ENCODE measurements at regions not wholly inside any gene's neighbourhood (a gene's known extent, or its start where the extent isn't known, plus 50 kb on each side); places are given as distances from the start of the nearest gene placed in this dataset.
"Not testable (repeated sequence)": the region's sequence is repeated elsewhere in the genome, so short reads cannot be mapped to it uniquely, and the experiment has no call there.

GRCh38 chr22:49007013-49007653, 820.5 kb downstream of the BRD1 start:
- no peak for TF ChIP-seq CTCF (IDR thresholded peaks at IDR 0.05; ENCODE audit: borderline replicate concordance, insufficient read depth, low read depth, low read length)
- H3K4me3 ChIP-seq (ENCODE audit: low read depth, low read length): no peak overlapping the region

GRCh38 chr22:49006207-49007012, 821.3 kb downstream of the BRD1 start:
- no peak overlapping the region for H3K4me3 ChIP-seq (ENCODE audit: low read depth, low read length)
- TF ChIP-seq CTCF (IDR thresholded peaks at IDR 0.05; ENCODE audit: borderline replicate concordance, insufficient read depth, low read depth, low read length): no peak

GRCh38 chr22:49005557-49005956, 822.1 kb downstream of the BRD1 start:
- no peak overlapping the region for H3K4me3 ChIP-seq (ENCODE audit: low read depth, low read length)
- no peak for TF ChIP-seq CTCF (IDR thresholded peaks at IDR 0.05; ENCODE audit: borderline replicate concordance, insufficient read depth, low read depth, low read length)

GRCh38 chr22:49004484-49005399, 822.9 kb downstream of the BRD1 start:
- no peak overlapping the region for H3K4me3 ChIP-seq (ENCODE audit: low read depth, low read length)
- TF ChIP-seq CTCF (IDR thresholded peaks at IDR 0.05; ENCODE audit: borderline replicate concordance, insufficient read depth, low read depth, low read length): no peak

GRCh38 chr22:48997605-48998004, 830.1 kb downstream of the BRD1 start:
- H3K4me3 ChIP-seq (ENCODE audit: low read depth, low read length): not testable (repeated sequence)

- no peak for TF ChIP-seq CTCF (IDR thresholded peaks at IDR 0.05; ENCODE audit: borderline replicate concordance, insufficient read depth, low read depth, low read length)
- no peak overlapping the region for H3K4me3 ChIP-seq (ENCODE audit: low read depth, low read length)
Observed at GRCh38 chr22:48993655-48994054, 834.0 kb downstream of the BRD1 start.

GRCh38 chr22:48984639-48985038, 843.0 kb downstream of the BRD1 start:
- TF ChIP-seq CTCF (IDR thresholded peaks at IDR 0.05; ENCODE audit: borderline replicate concordance, insufficient read depth, low read depth, low read length): no peak
- H3K4me3 ChIP-seq (ENCODE audit: low read depth, low read length): no peak overlapping the region
